Neural cell (in vitro differentiated cells): ENCODE measurements at regions not wholly inside any gene's neighbourhood (a gene's known extent, or its start where the extent isn't known, plus 50 kb on each side); places are given as distances from the start of the nearest gene placed in this dataset.

Experiments used
- H2AFZ ChIP-seq: fragments of 200-600, 300-800 bp; sonication (generic), shearing (Covaris generic); 2 replicates; pipeline ENCODE4 v1.6.0; 2014; ENCODE audit warnings: low read depth, mild to moderate bottlenecking, antibody characterized with exemption, low read length, moderate library complexity
- H3F3A ChIP-seq: fragments of 200-600 bp; shearing (Covaris generic); 2 replicates; pipeline ENCODE4 v1.6.1; 2016; ENCODE audit warnings: mild to moderate bottlenecking, moderate library complexity, mixed read lengths, antibody characterized with exemption, low read length; ENCODE audit not compliant: insufficient read depth, poor library complexity, severe bottlenecking
- H3K27ac ChIP-seq: fragments of 200-600, 300-800 bp; sonication (generic), shearing (Covaris generic); 2 replicates; pipeline ENCODE4 v1.5.1; 2014; ENCODE audit warnings: mild to moderate bottlenecking, low read length, moderate library complexity
- H3K27me3 ChIP-seq: fragments of 300-800, 200-600 bp; sonication (generic), shearing (Covaris generic); 2 replicates; pipeline ENCODE4 v1.6.0; 2014; ENCODE audit warnings: mild to moderate bottlenecking, low read depth, low read length, moderate library complexity; ENCODE audit not compliant: insufficient read depth
- H3K36me3 ChIP-seq: fragments of 300-800, 200-600 bp; sonication (generic), shearing (Covaris generic); 2 replicates; pipeline ENCODE4 v1.5.1; 2014; ENCODE audit warnings: mild to moderate bottlenecking, antibody characterized with exemption, low read length, moderate library complexity; ENCODE audit not compliant: insufficient read depth
- H3K4me2 ChIP-seq: fragments of 300-800, 200-600 bp; sonication (generic), shearing (Covaris generic); 2 replicates; pipeline ENCODE4 v1.6.0; 2014; ENCODE audit warnings: mild to moderate bottlenecking, low read length
- H3K4me3 ChIP-seq: fragments of 300-800, 200-600 bp; sonication (generic), shearing (Covaris generic); 2 replicates; pipeline ENCODE4 v1.5.1; 2014; ENCODE audit warnings: mild to moderate bottlenecking, low read length, moderate library complexity
- H3K79me2 ChIP-seq: fragments of 200-600 bp; shearing (Covaris generic); replicated peaks from 2 replicates; pipeline ENCODE4 v1.6.0; 2014; ENCODE audit warnings: mild to moderate bottlenecking, low read length, moderate library complexity; ENCODE audit not compliant: insufficient read depth
- H3K9ac ChIP-seq: fragments of 300-800, 200-600 bp; sonication (generic), shearing (Covaris generic); 2 replicates; pipeline ENCODE4 v1.6.1; 2016; ENCODE audit warnings: mild to moderate bottlenecking, low read length, mixed read lengths
- H3K9me2 ChIP-seq: fragments of 200-600 bp; shearing (Covaris generic); 2 replicates; pipeline ENCODE4 v1.6.1; 2016; ENCODE audit warnings: mild to moderate bottlenecking, low read length, mixed read lengths; ENCODE audit not compliant: insufficient read depth
- H3K9me3 ChIP-seq: fragments of 200-600, 300-800 bp; sonication (generic), shearing (Covaris generic); 2 replicates; pipeline ENCODE4 v1.6.1; 2016; ENCODE audit warnings: mild to moderate bottlenecking, mixed run types, low read length, moderate library complexity, mixed read lengths
- H4K20me1 ChIP-seq: fragments of 200-600 bp; shearing (Covaris generic); 2 replicates; pipeline ENCODE4 v1.6.1; 2016; ENCODE audit warnings: mild to moderate bottlenecking, mixed run types; ENCODE audit not compliant: insufficient read depth
- EP300 ChIP-seq: fragments of 450-650 bp; conservative IDR thresholded peaks from 2 replicates; pipeline ENCODE4 v1.6.1; 2014; ENCODE audit warnings: antibody characterized with exemption, mild to moderate bottlenecking, moderate library complexity; ENCODE audit not compliant: poor library complexity, severe bottlenecking
- EZH2 ChIP-seq: fragments of 200-600, 300-800 bp; shearing (Covaris generic), sonication (generic); IDR thresholded peaks from 2 replicates; pipeline ENCODE4 v1.6.1; 2014; ENCODE audit warnings: antibody characterized with exemption, low read length, borderline replicate concordance, mild to moderate bottlenecking; ENCODE audit not compliant: insufficient read depth, poor library complexity, severe bottlenecking
- MXI1 ChIP-seq: fragments of 450-650 bp; conservative IDR thresholded peaks from 2 replicates; pipeline ENCODE4 v1.6.1; 2014; ENCODE audit warnings: antibody characterized with exemption, mild to moderate bottlenecking; ENCODE audit not compliant: poor library complexity, severe bottlenecking
- POLR2AphosphoS5 ChIP-seq: IDR thresholded peaks from 2 replicates; pipeline ENCODE4 v1.6.1; 2012
- RAD21 ChIP-seq: fragments of 450-650 bp; conservative IDR thresholded peaks from 2 replicates; pipeline ENCODE4 v1.6.1; 2014; ENCODE audit warnings: antibody characterized with exemption, mild to moderate bottlenecking, moderate library complexity
- SMC3 ChIP-seq: fragments of 450-650 bp; conservative IDR thresholded peaks from 2 replicates; pipeline ENCODE4 v1.6.1; 2014; ENCODE audit warnings: antibody characterized with exemption, mild to moderate bottlenecking, moderate library complexity; ENCODE audit not compliant: poor library complexity
- TAF1 ChIP-seq: IDR thresholded peaks from 2 replicates; pipeline ENCODE4 v1.6.1; 2012; ENCODE audit warnings: low read depth
- TF ChIP-seq, protein P1 (sequence below): fragments of 450-650 bp; IDR thresholded peaks from 2 replicates; pipeline ENCODE4 v1.5.1; 2014; ENCODE audit warnings: antibody characterized with exemption, mild to moderate bottlenecking, moderate library complexity; ENCODE audit not compliant: poor library complexity, severe bottlenecking
- TF ChIP-seq, protein P2 (sequence below): IDR thresholded peaks from 2 replicates; pipeline ENCODE4 v1.6.1; 2012; ENCODE audit warnings: borderline replicate concordance

DNA sequence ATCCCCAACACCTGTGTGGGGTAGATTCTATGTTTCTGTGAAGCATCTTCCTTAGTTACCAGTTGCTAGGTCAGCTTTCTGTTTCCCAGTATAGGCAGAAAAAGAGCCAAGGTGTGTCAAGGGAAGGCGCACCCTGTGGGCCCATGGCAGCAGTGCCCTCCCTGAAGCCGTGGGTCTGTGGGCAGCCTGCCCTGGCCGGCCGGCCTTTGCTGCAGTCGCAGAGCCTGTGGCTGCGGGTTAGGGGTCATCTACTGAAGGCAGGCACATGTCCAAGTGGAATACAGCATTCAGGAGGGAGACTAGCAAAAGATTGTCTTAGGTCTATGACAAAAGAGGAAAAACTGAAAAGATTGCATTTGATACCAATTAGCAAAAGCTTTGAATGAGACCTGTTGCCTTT lies 214.0 kb downstream of the IRS2 start:
- TF ChIP-seq, protein P1, sequence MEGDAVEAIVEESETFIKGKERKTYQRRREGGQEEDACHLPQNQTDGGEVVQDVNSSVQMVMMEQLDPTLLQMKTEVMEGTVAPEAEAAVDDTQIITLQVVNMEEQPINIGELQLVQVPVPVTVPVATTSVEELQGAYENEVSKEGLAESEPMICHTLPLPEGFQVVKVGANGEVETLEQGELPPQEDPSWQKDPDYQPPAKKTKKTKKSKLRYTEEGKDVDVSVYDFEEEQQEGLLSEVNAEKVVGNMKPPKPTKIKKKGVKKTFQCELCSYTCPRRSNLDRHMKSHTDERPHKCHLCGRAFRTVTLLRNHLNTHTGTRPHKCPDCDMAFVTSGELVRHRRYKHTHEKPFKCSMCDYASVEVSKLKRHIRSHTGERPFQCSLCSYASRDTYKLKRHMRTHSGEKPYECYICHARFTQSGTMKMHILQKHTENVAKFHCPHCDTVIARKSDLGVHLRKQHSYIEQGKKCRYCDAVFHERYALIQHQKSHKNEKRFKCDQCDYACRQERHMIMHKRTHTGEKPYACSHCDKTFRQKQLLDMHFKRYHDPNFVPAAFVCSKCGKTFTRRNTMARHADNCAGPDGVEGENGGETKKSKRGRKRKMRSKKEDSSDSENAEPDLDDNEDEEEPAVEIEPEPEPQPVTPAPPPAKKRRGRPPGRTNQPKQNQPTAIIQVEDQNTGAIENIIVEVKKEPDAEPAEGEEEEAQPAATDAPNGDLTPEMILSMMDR = no peak
- TF ChIP-seq, protein P2, sequence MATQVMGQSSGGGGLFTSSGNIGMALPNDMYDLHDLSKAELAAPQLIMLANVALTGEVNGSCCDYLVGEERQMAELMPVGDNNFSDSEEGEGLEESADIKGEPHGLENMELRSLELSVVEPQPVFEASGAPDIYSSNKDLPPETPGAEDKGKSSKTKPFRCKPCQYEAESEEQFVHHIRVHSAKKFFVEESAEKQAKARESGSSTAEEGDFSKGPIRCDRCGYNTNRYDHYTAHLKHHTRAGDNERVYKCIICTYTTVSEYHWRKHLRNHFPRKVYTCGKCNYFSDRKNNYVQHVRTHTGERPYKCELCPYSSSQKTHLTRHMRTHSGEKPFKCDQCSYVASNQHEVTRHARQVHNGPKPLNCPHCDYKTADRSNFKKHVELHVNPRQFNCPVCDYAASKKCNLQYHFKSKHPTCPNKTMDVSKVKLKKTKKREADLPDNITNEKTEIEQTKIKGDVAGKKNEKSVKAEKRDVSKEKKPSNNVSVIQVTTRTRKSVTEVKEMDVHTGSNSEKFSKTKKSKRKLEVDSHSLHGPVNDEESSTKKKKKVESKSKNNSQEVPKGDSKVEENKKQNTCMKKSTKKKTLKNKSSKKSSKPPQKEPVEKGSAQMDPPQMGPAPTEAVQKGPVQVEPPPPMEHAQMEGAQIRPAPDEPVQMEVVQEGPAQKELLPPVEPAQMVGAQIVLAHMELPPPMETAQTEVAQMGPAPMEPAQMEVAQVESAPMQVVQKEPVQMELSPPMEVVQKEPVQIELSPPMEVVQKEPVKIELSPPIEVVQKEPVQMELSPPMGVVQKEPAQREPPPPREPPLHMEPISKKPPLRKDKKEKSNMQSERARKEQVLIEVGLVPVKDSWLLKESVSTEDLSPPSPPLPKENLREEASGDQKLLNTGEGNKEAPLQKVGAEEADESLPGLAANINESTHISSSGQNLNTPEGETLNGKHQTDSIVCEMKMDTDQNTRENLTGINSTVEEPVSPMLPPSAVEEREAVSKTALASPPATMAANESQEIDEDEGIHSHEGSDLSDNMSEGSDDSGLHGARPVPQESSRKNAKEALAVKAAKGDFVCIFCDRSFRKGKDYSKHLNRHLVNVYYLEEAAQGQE = no peak
- no peak for TF ChIP-seq RAD21
- TF ChIP-seq POLR2AphosphoS5 = no peak
- no peak for TF ChIP-seq MXI1
- no peak for TF ChIP-seq EZH2
- TF ChIP-seq SMC3 = no peak
- no peak for TF ChIP-seq EP300
- no peak for TF ChIP-seq TAF1
- no peaks in the 10 kb centered on the region for H3F3A ChIP-seq
- H3K36me3 ChIP-seq = no peaks in the 10 kb centered on the region
- H2AFZ ChIP-seq = no peak overlapping the region
- no peak overlapping the region for H3K9ac ChIP-seq
- H3K4me3 ChIP-seq = no peak overlapping the region
- no peaks in the 10 kb centered on the region for H4K20me1 ChIP-seq
- H3K79me2 ChIP-seq = no peaks in the 10 kb centered on the region
- no peaks in the 10 kb centered on the region for H3K27me3 ChIP-seq
- no peak overlapping the region for H3K27ac ChIP-seq
- H3K4me2 ChIP-seq = no peak overlapping the region
- no peaks in the 10 kb centered on the region for H3K9me2 ChIP-seq
- no peaks in the 10 kb centered on the region for H3K9me3 ChIP-seq

DNA sequence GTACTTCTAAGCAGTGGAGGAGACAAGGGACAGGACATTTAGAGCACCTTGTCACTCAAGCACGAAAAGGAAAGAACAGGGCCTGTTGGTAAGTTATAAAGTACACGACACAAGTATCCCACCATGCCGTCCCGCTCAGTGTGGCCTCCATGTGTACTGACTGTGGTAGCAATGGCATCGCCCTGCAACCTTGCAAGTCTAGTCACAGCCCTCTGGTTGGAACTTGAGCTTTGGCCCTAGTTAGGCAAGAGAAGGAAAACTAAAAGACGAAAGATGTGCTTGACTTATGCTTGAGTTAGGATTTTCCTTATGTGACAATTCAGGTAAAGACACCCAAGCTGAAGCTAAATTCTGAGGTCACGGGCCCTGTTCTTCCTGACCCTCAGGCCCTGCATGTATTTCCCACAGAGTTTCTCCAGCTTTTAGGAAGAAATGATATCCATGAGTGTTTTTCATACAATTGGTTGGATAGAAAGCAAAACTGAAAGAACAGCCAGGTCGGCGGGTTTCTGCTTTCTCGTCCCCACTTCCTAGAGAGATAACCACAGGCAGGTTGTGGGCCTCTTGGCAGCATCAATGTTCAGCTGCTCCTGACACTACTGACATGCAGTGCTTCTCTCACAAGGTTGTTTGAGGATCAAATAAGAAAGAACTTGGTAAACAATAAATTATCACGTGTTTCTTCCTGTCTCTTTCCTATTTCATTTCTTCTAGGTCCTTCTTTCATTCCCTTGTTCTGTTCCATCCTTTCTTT lies 216.2 kb downstream of the IRS2 start:
- TF ChIP-seq RAD21 (no peak), MXI1 (no peak), SMC3 (no peak), EZH2 (no peak), TAF1 (no peak), EP300 (no peak), POLR2AphosphoS5 (no peak)
- TF ChIP-seq, protein P1 = no peak
- TF ChIP-seq, protein P2 = no peak
- H3K4me3 ChIP-seq = no peak overlapping the region
- H3K9me3 ChIP-seq = no peaks in the 10 kb centered on the region

More for the DNA sequence above, 216.2 kb downstream of the IRS2 start:
- no peaks in the 10 kb centered on the region for H3K27me3 ChIP-seq
- no peaks in the 10 kb centered on the region for H3K9me2 ChIP-seq
- H3K27ac ChIP-seq = no peak overlapping the region
- H3K9ac ChIP-seq = no peak overlapping the region
- H3K4me2 ChIP-seq = no peak overlapping the region
- H2AFZ ChIP-seq = no peak overlapping the region
- no peaks in the 10 kb centered on the region for H3F3A ChIP-seq
- H4K20me1 ChIP-seq = no peaks in the 10 kb centered on the region
- no peaks in the 10 kb centered on the region for H3K36me3 ChIP-seq
- no peaks in the 10 kb centered on the region for H3K79me2 ChIP-seq
